GM19397 (cell line): ENCODE measurements at regions not wholly inside any gene's neighbourhood (a gene's known extent, or its start where the extent isn't known, plus 50 kb on each side); places are given as distances from the start of the nearest gene placed in this dataset.

Experiments used
- ATAC-seq: cut with Tn5 transposase; IDR thresholded peaks from one replicate; pipeline ENCODE4 v1.9.1; 2021; ENCODE audit warnings: mild to moderate bottlenecking, moderate library complexity; ENCODE audit not compliant: unreplicated experiment

DNA sequence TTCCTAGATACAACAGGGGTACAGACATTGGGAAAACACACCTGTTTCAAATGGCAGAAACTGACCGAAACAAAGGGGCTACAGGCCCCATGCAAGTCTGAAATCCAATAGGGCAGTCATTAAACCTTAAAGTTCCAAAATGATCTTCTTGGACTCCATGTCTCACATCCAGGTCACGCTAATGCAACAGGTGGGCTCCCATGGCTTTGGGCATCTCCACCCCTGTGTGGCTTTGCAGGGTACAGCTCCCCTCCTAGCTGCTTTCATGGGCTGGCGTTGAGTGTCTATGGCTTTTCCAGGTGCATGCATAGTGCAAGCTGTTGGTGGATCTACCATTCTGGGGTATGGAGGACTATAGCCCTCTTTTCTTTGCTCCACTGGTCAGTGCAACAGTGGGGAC lies 248.1 kb upstream of the RHOBTB1 start:
- ATAC-seq = no peak

- no peak for ATAC-seq
Observed at GRCh38 chr10:61189912-61190311, 245.9 kb upstream of the RHOBTB1 start.

DNA sequence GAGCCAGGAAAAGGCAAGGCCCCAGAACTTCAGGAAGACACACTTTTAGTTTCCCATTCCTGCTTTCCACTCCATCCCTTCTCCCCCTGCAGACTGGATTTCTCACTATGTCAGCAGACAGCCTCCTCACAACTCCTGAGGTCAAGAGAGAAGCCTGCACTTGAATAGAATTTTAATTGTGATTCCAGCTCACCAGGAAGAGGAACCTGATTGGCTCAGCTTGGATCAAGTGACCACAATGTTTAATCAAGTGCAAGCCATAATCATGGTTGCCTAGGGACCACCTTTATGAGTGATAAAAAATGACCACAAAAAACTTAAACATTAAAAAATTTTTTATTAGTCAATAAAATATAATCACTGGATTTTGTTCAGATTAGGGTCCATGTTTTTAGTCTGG lies 244.7 kb upstream of the RHOBTB1 start:
- ATAC-seq = no peak

DNA sequence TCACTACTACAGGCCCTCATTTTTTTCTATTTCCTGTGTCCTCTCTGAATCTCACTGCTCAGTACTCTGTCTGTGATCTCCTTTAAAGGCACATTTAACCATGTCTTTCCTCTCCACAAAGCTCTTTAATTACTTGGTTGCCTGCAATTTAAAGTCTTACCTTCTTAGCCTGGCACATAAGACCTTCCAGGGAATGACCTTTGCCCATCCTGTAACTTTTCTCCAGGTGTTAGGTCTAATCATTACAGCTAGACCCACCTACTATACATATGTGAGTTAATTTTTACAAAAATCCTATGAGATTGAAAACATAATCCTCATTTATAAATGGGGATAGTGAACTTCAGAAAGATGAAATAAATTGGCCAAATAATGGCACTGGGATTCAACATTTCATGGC lies 244.1 kb upstream of the RHOBTB1 start:
- no peak for ATAC-seq

DNA sequence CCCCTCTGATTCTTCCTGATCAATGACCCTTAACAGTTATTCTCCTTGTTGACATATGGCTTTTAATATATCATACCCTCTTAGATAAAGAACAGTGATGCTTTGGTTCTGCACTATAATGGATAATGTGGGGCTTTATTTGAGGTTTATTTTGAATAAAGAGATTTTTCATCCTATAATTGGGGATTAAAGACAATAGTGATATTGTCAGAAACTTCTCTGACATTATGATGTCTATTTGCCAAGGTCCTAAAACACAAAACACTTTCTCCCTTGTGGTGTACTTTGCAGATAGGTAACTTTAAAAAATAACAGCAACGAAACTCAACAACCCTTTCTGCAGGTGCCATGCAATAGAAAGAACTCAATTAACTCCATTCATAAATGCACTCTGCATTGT lies 243.6 kb upstream of the RHOBTB1 start:
- ATAC-seq = no peak

- no peak for ATAC-seq
Observed at GRCh38 chr10:61186408-61186807, 242.4 kb upstream of the RHOBTB1 start.

DNA sequence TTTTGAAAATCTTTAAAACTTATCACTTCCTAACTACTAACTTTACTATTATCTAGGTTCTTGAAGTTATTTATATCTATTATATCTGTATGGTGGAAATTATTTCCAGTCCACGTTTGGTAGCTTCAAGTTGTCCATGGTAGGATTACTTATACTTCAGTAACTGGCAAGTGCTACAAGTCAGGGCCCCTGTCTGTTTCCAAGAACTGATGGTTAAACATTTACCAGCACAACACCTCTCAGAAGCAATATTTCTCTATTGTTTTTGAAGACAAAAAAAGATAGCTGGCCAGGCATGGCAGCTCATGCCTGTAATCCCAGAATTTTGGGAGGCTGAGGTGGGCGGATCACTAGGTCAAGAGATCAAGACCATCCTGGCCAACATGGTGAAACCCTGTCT lies 240.4 kb upstream of the RHOBTB1 start:
- ATAC-seq = no peak

DNA sequence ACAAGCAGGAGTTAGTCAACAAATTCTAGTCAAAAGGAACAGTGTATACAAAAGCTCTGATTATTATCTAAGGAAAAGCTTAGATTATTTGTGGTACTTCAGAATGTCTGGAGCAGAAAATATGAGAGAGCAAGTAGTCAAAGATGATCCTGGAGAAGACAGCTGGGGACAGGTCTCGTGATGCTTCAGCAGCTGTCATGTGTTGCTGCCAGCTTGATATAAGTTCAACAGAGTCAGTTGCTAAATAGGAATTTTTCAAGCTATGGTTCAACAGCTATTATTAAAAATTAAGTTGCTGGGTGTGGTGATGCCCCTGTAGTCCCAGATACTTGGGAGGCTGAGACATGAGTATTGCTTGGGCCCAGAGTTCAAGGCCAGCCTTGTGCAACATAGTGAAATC lies 240.0 kb upstream of the RHOBTB1 start:
- ATAC-seq = no peak

DNA sequence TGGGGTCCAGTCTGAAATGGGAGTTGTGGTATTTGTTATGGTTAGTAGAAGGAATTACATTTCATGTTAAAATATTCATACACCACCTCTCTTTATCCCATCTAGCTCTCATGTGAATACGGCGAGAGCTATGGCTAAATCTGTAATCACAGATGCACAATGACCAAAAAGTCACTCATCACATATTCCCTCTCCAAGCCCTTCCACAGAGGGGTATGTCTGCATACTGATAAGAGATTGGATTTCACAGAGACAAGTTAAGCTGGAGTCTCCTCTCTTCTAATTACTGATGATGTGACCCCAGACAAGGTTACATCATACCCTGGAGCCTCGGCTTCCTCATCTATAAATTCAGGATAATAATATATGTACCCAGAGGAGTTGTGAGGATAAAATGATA lies 237.8 kb upstream of the RHOBTB1 start:
- ATAC-seq = no peak

DNA sequence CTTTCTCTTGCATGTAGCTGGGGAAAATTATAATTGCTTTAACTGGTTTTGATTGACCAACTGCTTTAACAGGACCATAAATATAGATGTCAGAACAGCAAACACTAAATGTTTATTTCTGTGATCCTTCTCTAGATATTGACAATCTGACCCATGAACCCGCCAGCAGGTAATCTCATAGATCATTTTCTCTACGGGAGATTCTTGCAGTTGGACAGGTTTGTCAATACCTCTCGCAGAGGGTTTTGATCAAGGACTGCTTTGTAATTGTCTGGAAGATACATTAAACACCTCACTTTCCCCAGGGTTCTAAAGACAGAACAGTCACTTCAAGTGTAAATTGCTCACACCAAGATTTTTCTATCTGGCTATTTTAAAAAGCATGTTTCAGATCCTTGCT lies 235.8 kb upstream of the RHOBTB1 start:
- ATAC-seq = no peak

DNA sequence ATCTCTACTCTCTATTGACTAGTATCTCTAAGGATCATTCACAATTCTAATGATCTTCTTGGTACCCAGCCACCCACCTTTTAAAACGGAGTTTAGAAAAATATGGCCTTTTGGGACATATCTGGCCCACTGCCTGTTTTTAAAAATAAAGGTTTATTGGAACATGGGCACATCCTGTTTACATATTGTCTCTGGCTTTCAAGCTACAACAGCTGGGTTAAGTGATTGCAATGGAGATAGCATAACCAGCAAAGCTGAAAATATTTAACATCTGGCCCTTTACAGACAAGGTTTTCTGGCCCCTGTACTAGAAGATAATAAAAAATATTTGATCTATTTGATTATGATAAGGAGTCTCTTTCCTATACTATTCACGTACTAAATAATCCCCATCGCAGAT lies 232.4 kb upstream of the RHOBTB1 start:
- ATAC-seq = no peak

DNA sequence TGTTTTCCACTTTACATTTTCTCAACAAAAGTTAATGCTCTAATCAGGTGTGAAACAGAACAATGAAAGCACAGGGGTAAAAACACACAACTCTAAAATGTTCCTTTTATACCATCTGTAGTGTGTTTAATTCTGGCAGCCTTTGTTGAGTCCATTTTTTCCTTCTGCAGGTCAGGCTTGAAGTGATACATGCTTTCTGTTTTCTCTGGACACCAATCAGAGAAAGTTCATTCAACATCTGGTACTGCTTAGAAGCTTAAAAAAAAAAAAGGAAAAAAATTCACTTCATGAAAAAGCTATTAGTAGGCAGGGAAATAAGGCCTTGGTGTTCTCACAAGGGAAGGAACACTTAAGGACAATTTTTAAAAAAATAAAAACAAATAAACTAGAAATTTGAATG lies 231.3 kb upstream of the RHOBTB1 start:
- no peak for ATAC-seq

GRCh38 chr10:61173450-61173849 lies 229.5 kb upstream of the RHOBTB1 start:
- ATAC-seq = no peak

GRCh38 chr10:61172182-61172926 lies 228.4 kb upstream of the RHOBTB1 start:
- no peak for ATAC-seq

- ATAC-seq = no peak
Observed at GRCh38 chr10:61170594-61170993, 226.6 kb upstream of the RHOBTB1 start.

DNA sequence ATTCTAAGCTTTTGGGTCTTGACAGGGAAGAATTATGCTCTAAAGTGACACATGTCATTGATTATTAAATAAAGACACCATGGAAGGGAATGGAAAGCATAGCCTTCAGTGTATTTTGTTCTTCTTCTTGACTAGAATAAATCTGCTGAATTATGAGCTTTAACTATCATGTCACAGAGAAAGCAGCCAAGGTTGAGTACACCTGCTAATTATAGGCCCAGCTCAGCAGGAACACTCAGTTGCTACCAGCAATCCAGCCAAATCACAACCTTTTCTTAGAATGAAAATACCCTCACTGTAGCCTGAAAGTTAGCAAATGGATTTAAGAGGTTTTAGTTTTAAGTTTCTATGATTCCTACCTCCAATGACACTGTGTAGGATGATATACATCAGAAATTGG lies 225.3 kb upstream of the RHOBTB1 start:
- no peak for ATAC-seq

- no peak for ATAC-seq
Observed at GRCh38 chr10:61166489-61166888, 222.5 kb upstream of the RHOBTB1 start.

DNA sequence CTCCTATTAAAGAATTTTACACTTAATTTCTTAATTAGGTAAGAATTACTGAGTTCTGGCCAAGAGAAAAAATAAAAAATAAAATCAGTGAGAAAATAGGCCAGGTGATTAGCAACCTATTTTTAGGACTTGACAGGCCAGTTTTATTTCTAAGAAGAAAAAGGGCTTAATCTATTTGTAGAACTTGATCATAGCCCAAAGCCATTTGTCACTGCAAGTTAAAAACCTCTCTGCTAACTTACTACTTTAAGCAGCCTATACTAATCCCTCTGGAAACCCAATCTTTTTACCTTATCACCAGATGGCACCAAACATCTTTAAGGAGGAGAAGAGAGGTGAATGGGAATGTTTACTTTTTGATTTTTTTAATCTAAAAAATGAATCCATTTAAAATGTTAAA lies 222.1 kb upstream of the RHOBTB1 start:
- ATAC-seq = no peak

- no peak for ATAC-seq
Observed at GRCh38 chr10:61164458-61165160, 220.6 kb upstream of the RHOBTB1 start.

GRCh38 chr10:61163403-61163802 lies 219.4 kb upstream of the RHOBTB1 start:
- ATAC-seq = no peak

- ATAC-seq = no peak
Observed at GRCh38 chr10:61160253-61160652, 216.3 kb upstream of the RHOBTB1 start.

GRCh38 chr10:61159253-61159652 lies 215.3 kb upstream of the RHOBTB1 start:
- no peak for ATAC-seq

GRCh38 chr10:61157182-61157581 lies 213.2 kb upstream of the RHOBTB1 start:
- ATAC-seq = no peak
